Midbrain (tissue), 1 donor: ENCODE measurements at regions not wholly inside any gene's neighbourhood (a gene's known extent, or its start where the extent isn't known, plus 50 kb on each side); places are given as distances from the start of the nearest gene placed in this dataset.

ENCODE experiments used
- DNase-seq: peaks from one replicate; lab custom pipeline; 2025; lab: John Stamatoyannopoulos, UW

- no peak for DNase-seq
Observed at GRCh38 chr2:75278821-75279379, 79.6 kb upstream of the TACR1 start.

DNA sequence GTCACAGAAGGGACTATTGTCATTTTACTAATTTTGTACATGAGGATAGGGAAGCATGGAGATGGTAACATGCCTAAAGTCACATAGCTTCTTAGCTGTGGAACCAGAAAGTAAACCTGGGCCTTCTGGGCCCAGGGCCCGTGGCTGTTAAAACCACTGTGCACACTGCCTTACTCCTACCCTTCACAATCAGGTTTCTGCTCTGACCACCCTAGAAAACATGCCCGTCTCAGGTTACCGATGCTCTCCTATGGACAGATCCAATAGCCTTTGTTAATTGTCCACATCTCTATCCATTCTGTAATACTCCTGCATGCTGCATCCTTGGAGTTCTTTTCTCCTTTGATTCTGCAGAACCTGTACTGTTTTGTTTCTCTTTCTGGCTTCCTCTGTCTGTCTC, 79.0 kb upstream of the TACR1 start:
- no peak for DNase-seq

DNA sequence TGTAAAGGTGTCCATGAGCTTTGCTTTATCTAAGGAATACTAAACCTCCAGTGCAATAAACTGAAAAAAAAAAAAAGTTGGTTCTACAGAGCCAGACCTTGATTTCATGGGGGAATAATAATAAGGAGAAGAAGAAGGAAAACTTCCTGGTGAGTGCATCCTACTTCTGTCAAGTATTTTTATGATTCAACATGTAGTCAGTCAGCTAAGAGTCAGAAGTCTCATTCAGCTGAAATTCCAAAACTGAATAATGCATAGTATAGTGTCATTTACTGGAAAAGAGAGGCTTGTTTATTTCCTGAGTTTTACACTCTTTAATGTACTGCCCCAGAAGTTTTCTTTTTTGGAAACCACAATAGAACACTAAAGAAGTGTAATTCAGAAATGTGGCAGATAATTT, 77.8 kb upstream of the TACR1 start:
- DNase-seq, result no peak

DNA sequence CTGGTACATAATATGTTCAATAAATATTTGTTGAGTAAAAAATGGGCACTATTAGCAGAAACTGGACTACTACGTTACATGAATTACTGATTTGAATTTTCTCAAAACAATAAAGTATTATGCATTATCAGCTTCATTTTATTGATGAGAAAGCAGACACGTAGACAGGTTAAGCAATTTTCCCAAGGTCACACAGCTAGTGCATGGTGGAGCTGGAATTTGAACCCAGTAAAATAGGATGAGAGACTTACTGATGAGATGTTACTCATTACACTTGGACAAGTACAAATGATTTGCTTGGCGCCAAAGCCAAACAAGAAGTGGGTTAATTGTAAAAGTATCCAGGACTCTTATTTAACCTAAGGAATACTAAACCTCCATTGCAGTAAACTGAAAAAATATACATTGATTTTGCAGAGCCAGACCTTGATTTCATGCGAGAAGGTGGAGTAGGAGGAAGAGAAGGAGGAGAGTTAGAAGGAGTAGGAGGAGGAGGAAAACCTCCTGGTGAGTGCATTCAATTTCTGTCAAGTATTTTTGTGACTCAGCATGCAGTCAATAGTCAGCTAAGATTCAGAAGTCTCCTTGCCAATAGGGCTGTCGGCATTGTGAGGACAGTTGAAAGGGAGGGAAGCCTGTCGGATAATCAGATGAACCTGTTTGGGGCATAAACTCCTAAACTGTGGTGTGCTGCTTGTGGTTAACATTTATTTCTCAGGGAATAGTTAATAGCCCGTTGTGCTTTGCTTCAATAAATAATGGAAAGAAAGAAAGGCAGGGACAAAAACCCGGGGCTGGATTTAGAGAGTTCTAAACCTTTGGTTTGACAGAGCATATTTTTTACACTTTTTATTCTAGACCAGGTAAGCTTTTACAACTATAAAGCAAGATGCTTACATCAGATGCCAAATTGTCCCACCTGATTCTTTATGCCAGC, 77.0 kb upstream of the TACR1 start:
- DNase-seq, result no peak

- no peak for DNase-seq
Observed at GRCh38 chr2:75274936-75275335, 75.6 kb upstream of the TACR1 start.

GRCh38 chr2:75268112-75268511, 68.8 kb upstream of the TACR1 start:
- DNase-seq, result no peak

GRCh38 chr2:75261923-75262322, 62.6 kb upstream of the TACR1 start:
- no peak for DNase-seq

DNA sequence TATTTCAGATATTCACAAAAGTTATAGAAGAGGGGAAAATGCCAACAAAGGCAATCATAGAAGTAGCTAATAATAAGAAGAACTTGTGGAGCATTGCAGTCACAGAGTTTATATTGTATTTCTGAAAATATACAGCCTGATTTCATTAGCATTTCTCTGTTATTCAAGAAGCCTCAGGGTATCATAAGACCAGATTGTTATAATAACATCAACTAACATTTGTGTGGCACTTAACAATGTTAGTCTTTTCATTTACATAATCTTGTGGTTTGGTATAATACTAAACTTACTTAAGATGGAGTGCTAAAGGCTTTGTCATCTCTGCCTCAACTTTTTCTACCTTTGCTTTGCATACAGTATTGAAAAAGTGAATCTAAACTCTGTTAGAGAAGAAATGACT, 61.6 kb upstream of the TACR1 start:
- DNase-seq, result no peak

DNA sequence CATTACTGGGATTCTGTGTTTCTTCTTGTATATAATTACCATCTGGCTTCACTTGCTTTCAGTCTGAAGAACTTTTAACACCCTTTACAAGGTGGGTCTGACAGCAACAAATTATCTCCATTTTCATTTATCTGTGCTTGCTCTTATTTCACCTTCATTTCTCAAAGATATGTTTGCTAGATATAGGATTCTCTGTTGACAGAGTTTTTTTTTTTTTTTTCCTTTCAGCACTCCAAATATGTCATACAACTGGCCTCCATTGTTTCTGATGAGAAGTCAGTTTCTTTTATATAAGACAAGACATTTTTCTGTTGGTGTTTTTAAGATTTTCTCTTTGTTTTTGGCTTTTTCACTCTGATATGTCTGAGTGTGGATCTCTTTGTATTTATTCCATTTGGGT, 59.3 kb upstream of the TACR1 start:
- no peak for DNase-seq

- no peak for DNase-seq
Observed at GRCh38 chr2:75256485-75256884, 57.2 kb upstream of the TACR1 start.

GRCh38 chr2:75253526-75253925, 54.2 kb upstream of the TACR1 start:
- DNase-seq, result no peak

DNA sequence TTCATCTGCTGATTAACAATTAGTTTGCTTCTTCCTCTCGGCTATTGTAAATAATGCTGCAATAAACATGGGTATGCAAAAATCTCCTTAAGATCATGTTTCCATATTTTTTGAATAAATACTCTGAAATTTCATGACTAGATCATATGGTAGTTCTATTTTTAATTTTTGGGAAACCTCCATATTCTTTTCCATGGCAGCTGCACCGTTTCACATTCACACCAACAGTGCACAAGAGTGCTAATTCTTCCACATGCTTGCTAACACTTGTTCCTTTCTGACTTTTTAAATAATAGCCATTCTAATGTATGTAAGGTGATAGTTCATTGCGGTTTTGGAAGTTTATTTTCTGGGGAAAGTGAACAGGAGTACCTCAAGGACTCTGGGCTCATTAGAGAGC, 52.6 kb upstream of the TACR1 start:
- DNase-seq, result no peak
